Stimulated activated CD4-positive, alpha-beta T cell treated with anti-CD3 and anti-CD28 coated beads, Interleukin-15, amount 100 ng/mL, for 1 hour (primary cell): ENCODE measurements at regions not wholly inside any gene's neighbourhood (a gene's known extent, or its start where the extent isn't known, plus 50 kb on each side); places are given as distances from the start of the nearest gene placed in this dataset.
"Not testable (repeated sequence)": the region's sequence is repeated elsewhere in the genome, so short reads cannot be mapped to it uniquely, and the experiment has no call there.

Experiments
- DNase-seq, 2 donors: peaks; one replicate each; pipeline ENCODE4 v3.0.0-alpha.2; 2020; ENCODE audit warnings: low read depth in 1 of 2, low spot score in 1 of 2

GRCh38 chr6:144392536-144392935, 107.4 kb downstream of the UTRN start:
- DNase-seq: no peak

GRCh38 chr6:144394210-144394609, 109.1 kb downstream of the UTRN start:
- no peak for DNase-seq

DNA sequence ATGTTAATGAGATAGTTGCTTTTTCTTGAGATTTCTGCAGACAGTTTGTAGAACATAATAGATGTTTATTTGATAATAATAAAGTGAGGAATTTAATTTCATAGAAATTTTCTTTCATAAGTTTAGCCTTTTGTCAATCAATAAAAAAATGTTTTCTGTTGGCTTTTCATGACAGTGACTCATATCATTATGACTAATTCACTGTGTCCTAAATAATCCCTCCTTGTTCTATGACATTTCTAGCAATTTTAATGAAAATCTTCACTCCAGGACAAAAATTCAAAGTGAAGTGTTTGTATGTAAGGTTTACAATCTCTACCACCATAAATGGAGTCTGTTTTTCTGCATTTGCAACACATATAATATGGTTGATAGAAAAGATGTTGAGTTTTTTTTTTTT, 109.9 kb downstream of the UTRN start:
- no peak for DNase-seq

DNA sequence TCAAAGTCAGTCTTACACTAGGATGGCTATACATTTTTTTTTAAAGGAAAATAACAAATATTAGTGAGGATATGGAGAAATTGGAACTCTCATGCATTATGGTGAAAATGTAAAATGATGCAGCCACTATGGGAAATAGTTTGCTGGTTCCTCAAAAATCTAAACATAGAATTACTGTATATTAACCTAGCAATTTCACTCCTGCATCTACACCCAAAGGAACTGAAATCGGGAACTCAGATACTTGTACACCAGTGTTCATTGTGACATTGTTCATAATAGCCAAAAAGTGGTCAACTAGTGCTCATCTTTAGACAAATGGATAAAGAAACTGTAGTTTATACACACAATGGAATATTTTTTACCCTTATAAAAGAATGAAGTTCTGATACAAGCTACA, 110.7 kb downstream of the UTRN start:
- no peak for DNase-seq

DNA sequence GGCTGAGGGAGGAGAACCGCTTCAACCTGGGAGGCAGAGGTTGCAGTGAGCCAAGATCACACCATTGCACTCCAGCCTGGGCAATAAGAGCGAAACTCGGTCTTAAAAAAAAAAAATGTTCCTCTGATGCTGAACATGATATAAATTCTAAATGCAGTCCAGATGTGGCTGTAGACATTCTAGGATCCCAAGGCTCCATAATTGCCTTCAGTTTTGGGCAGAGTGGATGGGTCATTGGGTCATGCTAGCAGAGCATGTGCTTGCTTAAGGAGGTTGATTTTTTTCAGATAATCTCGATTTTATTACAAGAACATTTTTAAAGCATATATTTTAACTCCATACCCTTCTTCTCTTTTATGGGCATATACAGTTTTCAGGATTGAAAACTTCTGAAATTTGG, 112.0 kb downstream of the UTRN start:
- no peak for DNase-seq

DNA sequence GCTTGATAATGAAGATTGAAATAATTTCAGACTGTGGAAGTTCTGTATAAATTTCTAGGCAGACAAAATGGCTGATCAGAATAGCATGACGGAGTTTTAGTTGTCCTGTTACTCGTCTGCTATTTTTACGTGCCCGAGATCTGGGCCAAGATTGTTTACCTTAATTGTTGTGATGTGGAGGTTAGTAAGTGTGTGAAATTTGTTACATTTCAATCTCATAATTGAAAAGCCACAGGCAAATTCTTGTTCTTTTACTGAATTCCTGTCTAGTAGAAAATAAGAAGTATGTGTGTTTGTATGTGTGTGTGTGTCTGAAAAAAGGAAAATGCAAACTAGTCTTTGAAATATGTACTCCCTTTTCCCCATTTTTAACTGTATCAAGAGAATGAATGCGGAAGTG, 115.2 kb downstream of the UTRN start:
- DNase-seq: no peak

- DNase-seq: no peak
Measured at GRCh38 chr6:144401736-144402733, 116.9 kb downstream of the UTRN start.

- DNase-seq: no peak
Measured at GRCh38 chr6:144402750-144403149, 117.6 kb downstream of the UTRN start.

GRCh38 chr6:144405163-144405562, 120.0 kb downstream of the UTRN start:
- DNase-seq: no peak

GRCh38 chr6:144406796-144407195, 121.7 kb downstream of the UTRN start:
- DNase-seq: no peak

- DNase-seq: no peak
Measured at GRCh38 chr6:144408161-144408560, 123.0 kb downstream of the UTRN start.

DNA sequence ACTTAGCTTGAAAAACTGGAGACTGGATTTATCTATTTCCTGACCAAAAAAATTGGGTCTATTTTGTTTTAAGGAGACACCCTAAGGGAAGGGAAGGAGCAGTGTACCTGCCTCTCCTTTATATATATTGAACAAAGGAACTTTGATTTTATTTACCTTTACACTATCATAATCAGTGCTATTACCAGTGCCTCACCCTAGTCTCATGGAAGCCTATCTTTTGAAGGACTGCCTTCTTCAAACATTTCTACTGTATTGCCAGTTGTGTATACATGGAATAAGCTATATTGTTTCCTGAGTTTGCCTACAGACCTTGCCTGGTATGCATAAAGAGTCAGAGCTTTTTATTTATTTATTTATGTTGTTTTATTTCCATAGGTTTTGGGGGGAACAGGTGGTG, 124.9 kb downstream of the UTRN start:
- no peak for DNase-seq

- DNase-seq: not testable (repeated sequence)
Measured at GRCh38 chr6:144410574-144410973, 125.4 kb downstream of the UTRN start.

DNA sequence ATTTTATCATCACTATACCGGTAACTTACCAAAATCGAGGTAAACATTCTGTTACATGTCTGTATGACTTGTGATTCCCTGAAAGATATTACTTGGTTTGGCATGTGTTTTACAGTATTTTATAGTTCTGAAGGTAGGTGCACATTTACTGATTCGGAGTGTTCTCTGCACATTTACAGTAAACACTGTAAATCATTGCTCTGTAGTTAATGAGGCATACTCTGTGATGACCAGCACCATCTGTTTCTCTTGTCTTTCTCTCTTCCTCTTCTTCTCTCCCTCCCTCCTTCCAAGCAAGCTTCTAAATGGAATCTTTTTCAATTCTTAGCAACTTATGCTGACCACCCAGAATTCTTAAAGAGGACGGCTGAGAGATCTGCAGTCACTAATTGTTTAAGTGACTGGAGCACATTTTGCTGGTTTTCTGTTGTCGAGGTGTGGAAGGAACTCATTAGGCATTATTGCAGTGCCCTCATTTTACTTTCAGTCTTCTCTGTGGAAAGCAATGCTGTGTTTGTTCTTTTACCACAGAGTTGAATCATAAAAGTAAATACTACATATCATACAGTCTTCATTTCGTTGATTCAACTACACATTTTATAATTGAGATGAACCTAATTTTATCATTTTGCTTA, 126.5 kb downstream of the UTRN start:
- no peak for DNase-seq

DNA sequence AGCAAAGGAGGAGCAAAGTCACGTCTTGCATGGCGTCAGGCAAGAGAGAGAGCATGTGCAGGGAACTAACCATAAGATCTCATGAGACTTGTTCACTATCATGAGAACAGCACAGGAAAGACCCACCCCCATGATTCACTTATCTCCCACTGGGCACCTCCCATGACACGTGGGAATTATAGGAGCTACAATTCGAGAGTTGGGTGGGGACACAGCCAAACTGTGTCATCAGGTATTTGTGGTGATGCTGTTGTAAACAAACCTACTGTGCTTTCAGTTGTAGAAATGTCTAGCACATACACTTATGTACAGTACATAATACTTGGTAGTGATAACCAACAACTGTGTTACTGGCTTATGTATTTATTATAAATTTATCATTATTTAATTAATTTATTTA, 128.3 kb downstream of the UTRN start:
- DNase-seq: no peak

DNA sequence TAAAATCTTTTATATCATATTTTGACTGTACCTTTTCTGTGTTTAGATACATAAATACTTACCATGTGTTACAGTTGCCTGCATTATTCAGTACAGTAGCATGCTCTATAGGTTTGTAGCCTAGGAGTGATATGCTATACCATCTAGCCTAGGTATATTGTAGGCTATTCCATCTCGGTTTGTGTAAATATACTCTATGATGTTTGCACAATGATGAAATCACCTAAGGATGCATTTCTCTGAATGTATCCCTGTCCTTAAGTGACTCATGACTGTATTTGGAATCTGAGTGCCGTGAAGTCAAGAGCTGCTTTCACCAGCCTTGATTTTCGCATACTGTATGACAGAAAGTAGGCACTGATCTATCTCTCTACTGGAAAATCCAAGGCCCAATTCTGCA, 129.9 kb downstream of the UTRN start:
- no peak for DNase-seq

DNA sequence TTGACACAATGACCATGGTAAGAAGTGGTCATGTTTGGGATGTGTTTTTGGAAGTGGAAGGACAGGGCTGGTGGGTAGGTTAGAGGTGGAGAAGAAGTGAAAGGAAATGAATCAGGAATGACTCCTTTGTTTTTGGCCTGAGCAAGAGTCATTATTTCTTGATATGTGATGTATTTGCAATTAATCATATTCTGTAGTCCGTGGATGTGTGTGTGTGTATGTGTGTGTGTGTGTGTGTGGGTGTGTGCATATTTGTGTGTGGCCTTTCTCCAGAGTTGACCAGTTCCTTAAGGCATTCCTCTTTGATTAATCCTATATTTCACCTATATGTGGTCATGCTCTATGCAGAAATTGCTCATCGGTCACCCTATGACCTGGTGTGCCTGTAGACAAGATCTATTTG, 130.7 kb downstream of the UTRN start:
- DNase-seq: no peak

GRCh38 chr6:144416244-144416643, 131.1 kb downstream of the UTRN start:
- DNase-seq: no peak

- DNase-seq: no peak
Measured at GRCh38 chr6:144416773-144417172, 131.6 kb downstream of the UTRN start.

DNA sequence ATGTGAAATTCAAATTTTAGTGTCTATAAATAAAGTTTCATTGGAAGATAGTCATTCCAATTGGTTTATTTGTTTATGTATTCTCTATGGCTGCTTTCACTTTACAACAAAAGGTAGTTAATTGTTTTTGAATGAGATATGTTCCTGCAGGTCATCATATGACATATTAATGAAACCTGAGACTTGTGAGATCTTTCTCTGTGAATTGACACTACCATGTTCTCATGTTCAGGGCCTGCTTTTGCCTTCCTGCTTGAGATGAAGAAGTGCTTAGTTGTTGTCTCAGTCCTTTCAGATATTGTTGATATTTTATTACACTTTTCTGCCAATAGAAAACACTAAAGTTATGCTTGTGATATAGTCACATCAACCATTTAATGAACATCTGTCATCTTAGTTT, 132.5 kb downstream of the UTRN start:
- no peak for DNase-seq

- no peak for DNase-seq
Measured at GRCh38 chr6:144418959-144419545, 133.9 kb downstream of the UTRN start.

DNA sequence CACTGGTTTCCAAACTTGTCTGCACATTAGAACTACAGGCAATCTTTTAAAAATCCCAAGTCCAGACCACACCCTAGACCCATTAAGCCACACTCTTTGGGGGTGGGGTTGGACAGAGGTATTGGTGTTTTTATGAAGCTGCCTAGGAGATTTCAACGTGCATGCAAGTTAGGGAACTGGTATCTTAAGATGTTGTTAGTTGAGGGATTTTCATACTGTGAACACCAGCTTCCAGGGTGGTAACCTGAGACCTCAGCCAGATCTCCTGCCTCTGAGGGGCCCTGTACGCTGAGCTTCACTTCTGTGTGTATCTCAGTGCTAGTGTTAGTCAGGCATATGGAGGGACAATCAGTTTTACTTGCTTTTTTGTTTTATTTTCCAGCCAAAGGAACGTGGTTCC, 138.0 kb downstream of the UTRN start:
- no peak for DNase-seq
